Kidney (tissue), 13 donors: ENCODE measurements at regions not wholly inside any gene's neighbourhood (a gene's known extent, or its start where the extent isn't known, plus 50 kb on each side); places are given as distances from the start of the nearest gene placed in this dataset.
A peak's percentile ranks its signal among the peaks of the same experiment; 100 is the strongest.

ENCODE experiments used
- DNase-seq, 5 donors: peaks; one replicate each; pipeline ENCODE4 v3.0.0-alpha.2; 2013 to 2020
- FAIRE-seq: peaks from 2 replicates; lab custom pipeline; 2012; peaks lifted over from hg19 to GRCh38; lab: Jason Lieb, UNC
- H3K27ac ChIP-seq, 2 donors: one replicate each; pipeline ENCODE4 v1.7.0; 2013; ENCODE audit warnings: low read depth in 2 of 2, low read length in 2 of 2, inconsistent platforms in 1 of 2
- H3K27me3 ChIP-seq: one replicate; pipeline ENCODE4 v1.7.1; 2013; ENCODE audit warnings: low read length, inconsistent platforms; ENCODE audit not compliant: control insufficient read depth, insufficient read depth
- H3K36me3 ChIP-seq, 3 donors: one replicate each; pipeline versions ENCODE4 v1.7.0 to v1.7.1; 2013; ENCODE audit warnings: low read length in 3 of 3, control low read depth in 1 of 3, inconsistent platforms in 1 of 3; ENCODE audit not compliant: insufficient read depth in 3 of 3, control insufficient read depth in 2 of 3
- H3K4me1 ChIP-seq, 3 donors: one replicate each; pipeline versions ENCODE4 v1.7.0 to v1.7.1; 2013; ENCODE audit warnings: low read length in 3 of 3, inconsistent platforms in 1 of 3, low read depth in 1 of 3; ENCODE audit not compliant: control insufficient read depth in 2 of 3, insufficient read depth in 2 of 3
- H3K4me3 ChIP-seq, 3 donors: one replicate each; pipeline versions ENCODE4 v1.7.0 to v1.8.1; 2013; ENCODE audit warnings: low read length in 3 of 3, control low read depth in 1 of 3, inconsistent platforms in 1 of 3
- H3K9ac ChIP-seq, 3 donors: one replicate each; pipeline versions ENCODE4 v1.7.0 to v1.7.1; 2013; ENCODE audit warnings: low read length in 3 of 3, control low read depth in 1 of 3, inconsistent platforms in 1 of 3
- H3K9me3 ChIP-seq, 3 donors: one replicate each; pipeline versions ENCODE4 v1.7.0 to v1.7.1; 2013; ENCODE audit warnings: low read length in 3 of 3, control low read depth in 1 of 3, inconsistent platforms in 1 of 3; ENCODE audit not compliant: control insufficient read depth in 2 of 3, insufficient read depth in 1 of 3
- intact Hi-C: fragments of 100-400 bp; cut with DNase I; formaldehyde crosslinking; loops from one replicate; pipeline ENCODE4 v1.11.1; 2022
- TF ChIP-seq, protein P1 (sequence below): IDR thresholded peaks from 3 replicates; pipeline ENCODE4 v1.5.1; 2012; ENCODE audit warnings: mild to moderate bottlenecking, moderate library complexity, borderline replicate concordance; ENCODE audit not compliant: insufficient read depth; ENCODE audit errors: extremely low read depth
- donor health status: control.
- donor health status: control.
- donor health status: control.
- donor health status: control.
- donor health status: control.
- donor health status: DM: yes; HTN: yes; CAD: no.
- donor health status: Normal renal cell carcinoma (clear cell type).

DNA sequence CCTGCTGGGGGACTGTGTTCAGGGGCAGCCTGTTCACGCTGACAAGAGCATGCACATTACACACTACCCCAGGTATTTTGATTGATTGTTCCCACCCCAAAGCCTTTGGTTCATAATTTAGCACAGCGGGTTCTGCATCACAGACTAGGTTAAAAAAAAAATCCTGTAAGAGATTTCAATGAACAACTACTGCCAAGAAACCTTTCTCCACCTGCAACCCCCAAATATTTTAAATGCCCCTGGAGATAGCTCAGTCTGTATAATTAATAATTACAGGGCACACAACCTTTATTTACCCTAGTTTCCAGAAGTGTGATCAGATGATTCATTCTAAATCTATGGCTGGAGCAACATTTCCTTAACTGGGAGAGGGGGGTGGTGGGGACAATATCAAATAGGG, 87.6 kb downstream of the NR2F2 start:
- FAIRE-seq (no peak), DNase-seq (no peak)
- H3K4me1 ChIP-seq = no peaks in the 10 kb centered on the region
- peaks cover 32% of the 10 kb centered on the region for H3K27me3 ChIP-seq
- TF ChIP-seq, protein P1, sequence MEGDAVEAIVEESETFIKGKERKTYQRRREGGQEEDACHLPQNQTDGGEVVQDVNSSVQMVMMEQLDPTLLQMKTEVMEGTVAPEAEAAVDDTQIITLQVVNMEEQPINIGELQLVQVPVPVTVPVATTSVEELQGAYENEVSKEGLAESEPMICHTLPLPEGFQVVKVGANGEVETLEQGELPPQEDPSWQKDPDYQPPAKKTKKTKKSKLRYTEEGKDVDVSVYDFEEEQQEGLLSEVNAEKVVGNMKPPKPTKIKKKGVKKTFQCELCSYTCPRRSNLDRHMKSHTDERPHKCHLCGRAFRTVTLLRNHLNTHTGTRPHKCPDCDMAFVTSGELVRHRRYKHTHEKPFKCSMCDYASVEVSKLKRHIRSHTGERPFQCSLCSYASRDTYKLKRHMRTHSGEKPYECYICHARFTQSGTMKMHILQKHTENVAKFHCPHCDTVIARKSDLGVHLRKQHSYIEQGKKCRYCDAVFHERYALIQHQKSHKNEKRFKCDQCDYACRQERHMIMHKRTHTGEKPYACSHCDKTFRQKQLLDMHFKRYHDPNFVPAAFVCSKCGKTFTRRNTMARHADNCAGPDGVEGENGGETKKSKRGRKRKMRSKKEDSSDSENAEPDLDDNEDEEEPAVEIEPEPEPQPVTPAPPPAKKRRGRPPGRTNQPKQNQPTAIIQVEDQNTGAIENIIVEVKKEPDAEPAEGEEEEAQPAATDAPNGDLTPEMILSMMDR = no peak
- no peaks in the 10 kb centered on the region for H3K36me3 ChIP-seq
- no peak overlapping the region for H3K9ac ChIP-seq
- intact Hi-C loops = no loop called here
- no peaks in the 10 kb centered on the region for H3K9me3 ChIP-seq
- H3K4me3 ChIP-seq = no peak overlapping the region
- no peak overlapping the region for H3K27ac ChIP-seq

DNA sequence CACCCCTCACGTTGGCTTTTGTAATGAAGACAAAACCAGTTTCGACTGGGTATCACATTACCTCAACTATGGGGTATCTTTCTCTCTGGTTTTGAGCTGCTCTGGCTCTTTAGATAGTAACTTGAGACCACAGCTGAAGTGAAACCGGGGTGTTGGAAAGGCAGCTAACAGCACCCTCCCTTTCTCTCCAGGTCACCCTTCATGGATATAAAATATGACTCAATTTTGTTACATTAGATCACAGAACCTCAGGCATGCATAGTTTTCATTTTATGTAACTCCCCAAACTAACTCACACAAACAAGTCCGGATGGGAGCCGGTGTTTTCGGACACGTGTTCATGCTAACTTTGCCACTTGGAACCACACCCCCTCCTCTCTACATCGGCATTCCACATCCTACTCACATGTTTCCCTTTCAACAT, 90.7 kb downstream of the NR2F2 start:
- Histone ChIP-seq H3K27ac (no peak overlapping the region), H3K9ac (no peak overlapping the region), H3K9me3 (no peaks in the 10 kb centered on the region), H3K36me3 (no peaks in the 10 kb centered on the region), H3K27me3 (peaks cover 14% of the 10 kb centered on the region), H3K4me1 (no peaks in the 10 kb centered on the region), H3K4me3 (no peak overlapping the region)
- DNase-seq = peak in 4 of 5 donors; percentile 39 to 69 (median 49)
- intact Hi-C loops = no loop called here
- TF ChIP-seq, protein P1 = no peak
- no peak for FAIRE-seq

DNA sequence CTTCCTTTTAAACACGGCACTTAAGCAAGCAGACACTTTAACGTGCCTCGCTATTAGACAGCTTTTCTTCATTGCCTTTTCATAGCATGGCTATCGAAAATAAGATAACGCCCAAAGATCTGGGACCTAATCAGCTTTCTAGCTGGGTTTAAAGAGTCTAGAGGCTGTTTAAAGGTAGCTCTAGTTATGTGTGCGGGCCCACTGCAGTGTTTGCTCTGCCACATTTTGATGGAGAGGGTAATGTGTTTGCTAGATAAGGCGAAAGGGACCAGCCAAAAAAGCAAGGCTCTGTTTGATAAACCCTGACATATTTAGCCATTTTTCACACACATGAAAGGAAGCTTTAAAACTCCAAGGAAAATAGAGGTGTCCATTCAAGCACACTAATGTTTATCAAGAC, 91.6 kb downstream of the NR2F2 start:
- TF ChIP-seq, protein P1 = no peak
- Histone ChIP-seq H3K36me3 (no peaks in the 10 kb centered on the region), H3K27ac (no peak overlapping the region), H3K27me3 (peaks cover 14% of the 10 kb centered on the region), H3K9me3 (no peaks in the 10 kb centered on the region), H3K4me3 (no peak overlapping the region), H3K9ac (no peak overlapping the region), H3K4me1 (no peaks in the 10 kb centered on the region)
- FAIRE-seq (no peak), DNase-seq (no peak)
- intact Hi-C loops = no loop called here

DNA sequence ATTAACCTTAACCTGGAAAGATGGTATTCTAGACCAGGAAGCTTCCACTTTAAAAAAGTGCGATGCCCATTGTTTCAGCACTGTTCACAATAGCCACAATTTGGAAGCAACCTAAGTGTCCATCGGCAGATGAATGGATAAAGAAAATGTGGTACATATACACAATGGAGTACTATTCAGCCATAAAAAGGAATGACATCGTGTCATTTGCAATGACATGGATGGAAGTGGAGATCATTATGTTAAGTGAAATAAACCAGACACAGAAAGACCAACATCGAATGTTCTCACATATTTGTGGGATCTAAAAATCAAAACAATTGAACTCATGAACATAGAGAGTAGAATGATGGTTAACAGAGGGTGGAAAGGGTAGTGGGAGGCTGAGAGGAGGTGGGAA, 94.2 kb downstream of the NR2F2 start:
- FAIRE-seq (no peak), DNase-seq (no peak)
- H3K27ac ChIP-seq = no peak overlapping the region
- peaks cover under 1% of the 10 kb centered on the region for H3K27me3 ChIP-seq
- TF ChIP-seq, protein P1 = no peak
- H3K9ac ChIP-seq = no peak overlapping the region
- H3K9me3 ChIP-seq = no peaks in the 10 kb centered on the region
- intact Hi-C loops = no loop called here
- no peak overlapping the region for H3K4me3 ChIP-seq
- no peaks in the 10 kb centered on the region for H3K36me3 ChIP-seq
- H3K4me1 ChIP-seq = no peaks in the 10 kb centered on the region
